Activated T-helper 1 cell treated with Interleukin-2 at 50 U/mL for 16 hours (primary cell): ENCODE measurements at regions not wholly inside any gene's neighbourhood (a gene's known extent, or its start where the extent isn't known, plus 50 kb on each side); places are given as distances from the start of the nearest gene placed in this dataset.

Experiments
- DNase-seq: peaks from one replicate; pipeline ENCODE4 v3.0.0-alpha.2; 2020; ENCODE audit warnings: low read depth

GRCh38 chr18:72470391-72470790 lies 73.8 kb downstream of the CBLN2 start:
- no peak for DNase-seq

GRCh38 chr18:72468021-72468710 lies 76.0 kb downstream of the CBLN2 start:
- no peak for DNase-seq

GRCh38 chr18:72460210-72460680 lies 83.9 kb downstream of the CBLN2 start:
- no peak for DNase-seq

GRCh38 chr18:72458271-72458670 lies 85.9 kb downstream of the CBLN2 start:
- DNase-seq, result no peak

GRCh38 chr18:72456802-72457201 lies 87.3 kb downstream of the CBLN2 start:
- DNase-seq, result no peak

GRCh38 chr18:72452328-72452727 lies 91.8 kb downstream of the CBLN2 start:
- no peak for DNase-seq

- DNase-seq, result no peak
These were observed 99.4 kb downstream of the CBLN2 start for GRCh38 chr18:72444798-72445155.

GRCh38 chr18:72444111-72444797 lies 99.9 kb downstream of the CBLN2 start:
- DNase-seq, result no peak

GRCh38 chr18:72436401-72436800 lies 107.7 kb downstream of the CBLN2 start:
- no peak for DNase-seq

GRCh38 chr18:72433756-72434155 lies 110.4 kb downstream of the CBLN2 start:
- no peak for DNase-seq

- DNase-seq, result no peak
These were observed 116.4 kb downstream of the CBLN2 start for GRCh38 chr18:72427721-72428120.

GRCh38 chr18:72419914-72420313 lies 124.2 kb downstream of the CBLN2 start:
- DNase-seq, result no peak

GRCh38 chr18:72412927-72413326 lies 131.2 kb downstream of the CBLN2 start:
- DNase-seq, result no peak

- DNase-seq, result no peak
These were observed 132.9 kb downstream of the CBLN2 start for GRCh38 chr18:72411261-72411660.

- DNase-seq, result no peak
These were observed 133.7 kb downstream of the CBLN2 start for GRCh38 chr18:72410399-72410798.

- DNase-seq, result no peak
These were observed 134.2 kb downstream of the CBLN2 start for GRCh38 chr18:72409903-72410302.

- no peak for DNase-seq
These were observed 137.1 kb downstream of the CBLN2 start for GRCh38 chr18:72407048-72407447.

GRCh38 chr18:72391951-72392350 lies 152.2 kb downstream of the CBLN2 start:
- DNase-seq, result no peak

- DNase-seq, result no peak
These were observed 152.7 kb downstream of the CBLN2 start for GRCh38 chr18:72391427-72391826.

GRCh38 chr18:72378016-72378415 lies 166.1 kb downstream of the CBLN2 start:
- no peak for DNase-seq

- DNase-seq, result no peak
These were observed 167.9 kb downstream of the CBLN2 start for GRCh38 chr18:72376256-72376655.

- no peak for DNase-seq
These were observed 168.5 kb downstream of the CBLN2 start for GRCh38 chr18:72375618-72376017.

GRCh38 chr18:72372076-72372475 lies 172.1 kb downstream of the CBLN2 start:
- no peak for DNase-seq

GRCh38 chr18:72368308-72368707 lies 175.8 kb downstream of the CBLN2 start:
- no peak for DNase-seq
